Omental fat pad (tissue), 3 donors: ENCODE measurements at regions not wholly inside any gene's neighbourhood (a gene's known extent, or its start where the extent isn't known, plus 50 kb on each side); places are given as distances from the start of the nearest gene placed in this dataset.
"Not testable (repeated sequence)": the region's sequence is repeated elsewhere in the genome, so short reads cannot be mapped to it uniquely, and the experiment has no call there.

ENCODE experiments used
- ATAC-seq: fragments of 150-250 bp; one replicate; pipeline ENCODE4 v1.9.1; 2016; ENCODE audit warnings: mild to moderate bottlenecking, moderate library complexity; ENCODE audit not compliant: low FRiP score
- DNase-seq: peaks from one replicate; pipeline ENCODE4 v3.0.0-alpha.2; 2019; ENCODE audit warnings: low spot score
- TF ChIP-seq, protein P1 (sequence below), 3 donors: fragments of 450-650 bp; IDR thresholded peaks; one replicate each; pipeline ENCODE4 v1.5.1; 2016 to 2017; ENCODE audit warnings: antibody characterized with exemption in 3 of 3, mild to moderate bottlenecking in 3 of 3, moderate library complexity in 2 of 3

DNA sequence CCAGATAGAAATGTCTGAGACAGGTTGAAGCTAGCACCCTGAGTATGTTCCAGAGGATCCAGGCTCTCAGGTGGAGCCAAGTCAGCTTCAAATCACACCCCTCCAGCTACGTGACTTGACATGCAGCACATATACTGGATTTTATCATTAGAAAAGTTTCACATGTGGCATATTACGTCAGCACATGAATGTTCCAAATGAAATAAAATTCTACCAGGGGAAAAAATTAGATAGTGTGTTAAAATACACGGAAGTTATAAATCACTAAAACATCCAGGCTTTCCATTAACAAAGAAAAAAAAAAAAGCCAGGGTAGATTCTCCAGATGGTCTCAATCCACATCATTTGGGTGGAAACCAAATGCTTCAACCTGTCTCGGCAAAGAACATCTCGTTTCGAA lies 251.6 kb downstream of the MPDZ start:
- TF ChIP-seq, protein P1, sequence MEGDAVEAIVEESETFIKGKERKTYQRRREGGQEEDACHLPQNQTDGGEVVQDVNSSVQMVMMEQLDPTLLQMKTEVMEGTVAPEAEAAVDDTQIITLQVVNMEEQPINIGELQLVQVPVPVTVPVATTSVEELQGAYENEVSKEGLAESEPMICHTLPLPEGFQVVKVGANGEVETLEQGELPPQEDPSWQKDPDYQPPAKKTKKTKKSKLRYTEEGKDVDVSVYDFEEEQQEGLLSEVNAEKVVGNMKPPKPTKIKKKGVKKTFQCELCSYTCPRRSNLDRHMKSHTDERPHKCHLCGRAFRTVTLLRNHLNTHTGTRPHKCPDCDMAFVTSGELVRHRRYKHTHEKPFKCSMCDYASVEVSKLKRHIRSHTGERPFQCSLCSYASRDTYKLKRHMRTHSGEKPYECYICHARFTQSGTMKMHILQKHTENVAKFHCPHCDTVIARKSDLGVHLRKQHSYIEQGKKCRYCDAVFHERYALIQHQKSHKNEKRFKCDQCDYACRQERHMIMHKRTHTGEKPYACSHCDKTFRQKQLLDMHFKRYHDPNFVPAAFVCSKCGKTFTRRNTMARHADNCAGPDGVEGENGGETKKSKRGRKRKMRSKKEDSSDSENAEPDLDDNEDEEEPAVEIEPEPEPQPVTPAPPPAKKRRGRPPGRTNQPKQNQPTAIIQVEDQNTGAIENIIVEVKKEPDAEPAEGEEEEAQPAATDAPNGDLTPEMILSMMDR (IDR thresholded peaks at IDR 0.05), result no peak
- ATAC-seq, result no peak
- no peak for DNase-seq

DNA sequence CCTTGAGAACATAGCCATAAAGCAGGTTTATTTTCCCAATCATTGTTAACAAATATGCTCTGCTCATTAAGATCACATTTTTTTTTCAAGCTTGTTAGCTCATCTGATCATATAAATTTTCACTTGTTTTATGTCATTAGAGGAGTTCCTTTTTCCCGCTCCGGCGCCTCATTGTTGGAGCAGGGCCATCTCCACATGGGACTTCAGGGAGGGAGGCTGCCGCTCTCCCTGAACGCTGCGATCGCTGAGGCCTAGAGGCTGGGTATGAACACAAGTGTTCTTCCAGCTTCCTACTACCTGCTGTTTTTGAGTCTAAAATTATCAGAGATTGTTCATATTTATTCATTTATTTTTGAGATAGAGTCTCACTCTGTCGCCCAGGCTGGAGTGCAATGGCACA lies 246.9 kb downstream of the MPDZ start:
- ATAC-seq (no peak), DNase-seq (no peak)
- TF ChIP-seq, protein P1 (IDR thresholded peaks at IDR 0.05), result no peak

DNA sequence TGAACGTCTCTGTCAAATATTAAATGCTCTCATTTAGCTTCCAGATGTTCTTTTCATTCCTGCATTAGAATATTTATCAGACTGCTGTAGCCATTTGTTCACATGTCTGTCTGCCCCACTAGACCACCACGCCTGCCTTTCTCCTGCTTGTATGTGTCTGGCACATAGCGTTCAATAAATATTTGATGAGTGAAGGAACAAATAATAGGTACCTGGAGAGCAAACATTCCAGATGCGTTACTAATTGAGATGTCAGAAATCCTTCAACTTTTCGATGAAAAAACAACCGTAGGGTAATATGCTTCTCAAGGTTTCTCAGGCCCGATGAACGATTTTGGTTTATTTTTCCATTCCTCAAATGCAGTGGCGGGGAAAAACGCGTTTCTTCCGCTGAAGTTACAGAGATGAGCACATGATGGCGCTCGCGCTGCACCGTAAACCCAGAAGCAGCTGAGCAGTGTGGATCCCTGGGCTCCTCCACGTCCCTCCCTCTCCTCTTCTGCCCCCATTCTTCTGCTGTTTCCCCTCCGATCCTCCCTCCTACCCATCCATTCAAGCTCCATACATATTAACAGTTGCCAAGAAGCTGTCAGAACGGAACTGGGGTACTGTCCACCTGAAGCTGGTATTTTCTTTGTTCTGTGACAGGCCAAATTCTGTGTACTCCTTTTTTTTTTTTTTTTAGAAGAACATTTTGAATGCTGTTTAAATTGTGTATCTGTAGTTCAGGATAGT lies 245.4 kb downstream of the MPDZ start:
- ATAC-seq (peak; percentile 92), DNase-seq (peak; percentile 32)
- TF ChIP-seq, protein P1 (IDR thresholded peaks at IDR 0.05), result peak in 1 of 3 donors; percentile 52

DNA sequence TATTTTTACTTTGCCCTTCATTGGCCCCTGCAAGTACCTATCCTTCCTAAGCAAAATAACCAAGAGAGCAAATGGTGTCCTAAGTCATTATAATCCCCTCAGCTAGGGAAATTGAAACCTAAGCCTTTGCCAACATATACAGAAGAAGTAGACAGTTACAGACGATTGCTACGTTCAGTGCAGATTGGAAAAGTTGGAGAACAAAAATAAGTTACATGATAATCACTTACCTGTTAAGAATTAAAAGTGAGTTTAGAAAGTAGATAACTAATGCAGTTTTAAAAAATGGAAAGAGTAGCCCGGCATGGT lies 244.8 kb downstream of the MPDZ start:
- no peak for ATAC-seq
- no peak for DNase-seq
- TF ChIP-seq, protein P1 (IDR thresholded peaks at IDR 0.05), result no peak

DNA sequence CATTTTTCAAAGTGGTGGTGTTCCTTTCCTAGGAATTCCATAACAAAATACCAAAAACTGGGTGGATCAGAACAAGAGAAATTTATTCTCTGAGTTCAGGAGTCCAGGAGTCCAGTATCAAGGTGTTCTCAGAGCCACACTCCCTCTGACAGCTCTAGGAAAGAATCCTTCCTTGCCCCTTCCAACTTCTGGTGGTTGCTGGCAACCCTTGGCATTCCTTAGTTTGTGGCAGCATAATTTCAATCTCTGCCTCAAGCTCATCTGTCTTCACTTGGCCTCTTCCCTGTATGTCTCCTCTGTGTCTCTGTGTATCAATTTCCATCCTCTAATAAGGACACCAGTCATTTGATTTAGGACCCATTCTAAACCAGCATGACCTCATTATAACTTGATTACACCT lies 243.7 kb downstream of the MPDZ start:
- TF ChIP-seq, protein P1 (IDR thresholded peaks at IDR 0.05), result no peak
- DNase-seq (no peak), ATAC-seq (no peak)

DNA sequence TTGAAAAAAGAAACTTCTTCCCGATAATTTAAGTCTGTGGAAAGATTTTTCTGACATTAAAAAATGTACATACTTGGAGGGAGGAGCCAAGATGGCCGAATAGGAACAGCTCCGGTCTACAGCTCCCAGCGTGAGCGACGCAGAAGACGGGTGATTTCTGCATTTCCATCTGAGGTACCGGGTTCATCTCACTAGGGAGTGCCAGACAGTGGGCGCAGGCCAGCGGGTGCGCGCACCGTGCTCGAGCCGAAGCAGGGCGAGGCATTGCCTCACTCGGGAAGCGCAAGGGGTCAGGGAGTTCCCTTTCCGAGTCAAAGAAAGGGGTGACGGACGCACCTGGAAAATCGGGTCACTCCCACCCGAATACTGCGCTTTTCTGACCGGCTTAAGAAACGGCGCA lies 241.7 kb downstream of the MPDZ start:
- not testable (repeated sequence) for ATAC-seq

DNA sequence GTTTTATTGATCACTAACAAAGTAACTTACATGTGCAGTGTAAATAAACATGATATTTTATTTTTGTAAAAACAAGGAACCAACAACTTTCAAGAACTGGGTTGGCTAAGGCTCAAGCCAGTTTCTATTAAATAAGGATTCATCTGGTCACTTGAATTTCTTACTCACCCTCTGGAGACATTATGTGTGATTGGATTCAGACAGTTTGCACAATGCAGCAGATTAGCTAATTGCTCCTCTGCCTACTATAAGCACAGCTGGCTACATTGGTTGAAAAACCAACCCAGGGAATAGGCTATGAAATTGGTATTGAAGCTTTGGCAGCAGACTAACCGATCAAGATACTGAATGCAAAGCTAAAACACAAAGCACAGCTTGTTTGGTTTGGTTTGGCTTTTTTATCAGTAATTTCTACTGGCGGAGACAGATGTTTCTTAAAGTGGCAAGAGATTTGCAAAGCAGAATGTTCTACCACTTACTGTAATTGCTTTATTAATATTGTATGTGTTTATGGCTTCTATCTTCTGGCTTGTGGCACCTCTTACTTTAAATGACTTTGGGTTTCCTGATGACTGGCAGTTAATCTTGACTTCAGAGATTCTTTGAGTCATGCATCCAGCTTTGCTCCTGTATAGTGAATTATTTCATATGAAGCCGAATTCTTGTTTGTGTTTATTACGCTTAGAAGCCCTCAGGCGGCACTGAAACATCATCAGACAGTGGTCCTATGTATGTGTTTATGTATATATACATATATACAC lies 231.5 kb downstream of the MPDZ start:
- TF ChIP-seq, protein P1 (IDR thresholded peaks at IDR 0.05), result no peak
- DNase-seq (no peak), ATAC-seq (no peak)

More for the DNA sequence above, 241.7 kb downstream of the MPDZ start:
- DNase-seq, result not testable (repeated sequence)
